Loucy (cell line): ENCODE measurements at regions not wholly inside any gene's neighbourhood (a gene's known extent, or its start where the extent isn't known, plus 50 kb on each side); places are given as distances from the start of the nearest gene placed in this dataset.

Experiments used
- H2AFZ ChIP-seq: fragments of 200-600 bp; sonication (generic); 2 replicates; pipeline ENCODE4 v1.6.0; 2016; ENCODE audit warnings: antibody characterized with exemption, mild to moderate bottlenecking, low read length, moderate library complexity
- H3F3A ChIP-seq: fragments of 200-600 bp; 2 replicates; pipeline ENCODE4 v1.6.0; 2016; ENCODE audit warnings: antibody characterized with exemption, low read depth, mild to moderate bottlenecking
- H3K27me3 ChIP-seq: fragments of 200-600 bp; sonication (generic); 2 replicates; pipeline ENCODE4 v1.6.1; 2014; ENCODE audit warnings: low read length, mild to moderate bottlenecking; ENCODE audit not compliant: insufficient read depth, poor library complexity, severe bottlenecking
- H3K36me3 ChIP-seq: fragments of 200-600 bp; sonication (generic); 2 replicates; pipeline ENCODE4 v1.6.1; 2016; ENCODE audit warnings: low read length; ENCODE audit not compliant: insufficient read depth
- H3K4me1 ChIP-seq: fragments of 200-600 bp; sonication (generic); 2 replicates; pipeline ENCODE4 v1.5.1; 2014; ENCODE audit warnings: low read length, mild to moderate bottlenecking; ENCODE audit not compliant: insufficient read depth, poor library complexity, severe bottlenecking
- H3K4me2 ChIP-seq: fragments of 200-600 bp; sonication (generic); 2 replicates; pipeline ENCODE4 v1.6.0; 2014; ENCODE audit warnings: antibody characterized with exemption, low read length, low read depth, mild to moderate bottlenecking; ENCODE audit not compliant: poor library complexity, severe bottlenecking
- H3K4me3 ChIP-seq: fragments of 200-600 bp; sonication (generic); 2 replicates; pipeline ENCODE4 v1.5.1; 2014; ENCODE audit warnings: low read length, mild to moderate bottlenecking, mixed read lengths; ENCODE audit not compliant: poor library complexity, severe bottlenecking
- H3K79me2 ChIP-seq: fragments of 200-600 bp; sonication (generic); 2 replicates; pipeline ENCODE4 v1.6.1; 2014; ENCODE audit warnings: low read length; ENCODE audit not compliant: insufficient read depth
- H3K9ac ChIP-seq: fragments of 200-600 bp; sonication (generic); 2 replicates; pipeline ENCODE4 v1.6.0; 2014; ENCODE audit warnings: mild to moderate bottlenecking, low read depth, low read length, moderate library complexity; ENCODE audit not compliant: poor library complexity, severe bottlenecking
- H3K9me2 ChIP-seq: fragments of 200-600 bp; sonication (generic); replicated peaks from 2 replicates; pipeline ENCODE4 v1.6.1; 2016; ENCODE audit warnings: low read depth, low read length, mixed read lengths
- H3K9me3 ChIP-seq: fragments of 200-600 bp; sonication (generic); 2 replicates; pipeline ENCODE4 v1.6.1; 2014; ENCODE audit warnings: mild to moderate bottlenecking, antibody characterized with exemption, low read length, low read depth; ENCODE audit not compliant: insufficient read depth
- H4K20me1 ChIP-seq: fragments of 200-600 bp; sonication (generic); 2 replicates; pipeline ENCODE4 v1.6.0; 2014; ENCODE audit warnings: antibody characterized with exemption, low read length, mild to moderate bottlenecking; ENCODE audit not compliant: insufficient read depth, poor library complexity, severe bottlenecking
- EZH2phosphoT487 ChIP-seq: fragments of 200-600 bp; IDR thresholded peaks from 2 replicates; pipeline ENCODE4 v1.6.1; 2018; ENCODE audit warnings: antibody characterized with exemption, mild to moderate bottlenecking, moderate library complexity, borderline replicate concordance
- TF ChIP-seq, protein P1 (sequence below): fragments of 200-600 bp; sonication (generic); conservative IDR thresholded peaks from 2 replicates; pipeline ENCODE4 v1.5.1; 2014; ENCODE audit warnings: mild to moderate bottlenecking, antibody characterized with exemption, low read length

DNA sequence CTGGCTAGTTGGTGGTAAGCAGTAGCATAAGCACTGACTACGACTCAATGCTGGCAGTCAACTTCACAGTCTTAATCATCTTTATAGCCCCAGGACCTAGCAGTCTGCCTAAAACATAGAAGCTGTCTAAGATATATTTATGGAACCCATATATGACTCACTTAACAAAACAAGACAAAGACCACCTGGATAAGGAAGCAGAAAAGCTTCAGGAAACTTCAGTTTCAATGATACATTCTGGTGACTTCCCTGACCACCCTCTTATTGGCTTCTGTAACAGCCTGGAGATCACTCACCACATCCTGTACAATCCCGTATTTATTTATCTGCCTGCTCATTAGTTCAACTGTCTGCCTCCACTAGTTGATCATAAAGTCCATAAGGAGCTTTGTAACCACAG, 95.5 kb downstream of the PMP22 start:
- Histone ChIP-seq H3K4me1 (no peaks in the 10 kb centered on the region), H3K9me3 (no peaks in the 10 kb centered on the region), H3K9ac (no peak overlapping the region), H3K36me3 (no peaks in the 10 kb centered on the region), H2AFZ (no peak overlapping the region), H4K20me1 (no peaks in the 10 kb centered on the region), H3F3A (no peaks in the 10 kb centered on the region), H3K9me2 (no peaks in the 10 kb centered on the region), H3K4me3 (no peak overlapping the region), H3K4me2 (no peak overlapping the region), H3K27me3 (no peaks in the 10 kb centered on the region), H3K79me2 (no peaks in the 10 kb centered on the region)
- TF ChIP-seq, protein P1, sequence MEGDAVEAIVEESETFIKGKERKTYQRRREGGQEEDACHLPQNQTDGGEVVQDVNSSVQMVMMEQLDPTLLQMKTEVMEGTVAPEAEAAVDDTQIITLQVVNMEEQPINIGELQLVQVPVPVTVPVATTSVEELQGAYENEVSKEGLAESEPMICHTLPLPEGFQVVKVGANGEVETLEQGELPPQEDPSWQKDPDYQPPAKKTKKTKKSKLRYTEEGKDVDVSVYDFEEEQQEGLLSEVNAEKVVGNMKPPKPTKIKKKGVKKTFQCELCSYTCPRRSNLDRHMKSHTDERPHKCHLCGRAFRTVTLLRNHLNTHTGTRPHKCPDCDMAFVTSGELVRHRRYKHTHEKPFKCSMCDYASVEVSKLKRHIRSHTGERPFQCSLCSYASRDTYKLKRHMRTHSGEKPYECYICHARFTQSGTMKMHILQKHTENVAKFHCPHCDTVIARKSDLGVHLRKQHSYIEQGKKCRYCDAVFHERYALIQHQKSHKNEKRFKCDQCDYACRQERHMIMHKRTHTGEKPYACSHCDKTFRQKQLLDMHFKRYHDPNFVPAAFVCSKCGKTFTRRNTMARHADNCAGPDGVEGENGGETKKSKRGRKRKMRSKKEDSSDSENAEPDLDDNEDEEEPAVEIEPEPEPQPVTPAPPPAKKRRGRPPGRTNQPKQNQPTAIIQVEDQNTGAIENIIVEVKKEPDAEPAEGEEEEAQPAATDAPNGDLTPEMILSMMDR: no peak
- no peak for TF ChIP-seq EZH2phosphoT487

DNA sequence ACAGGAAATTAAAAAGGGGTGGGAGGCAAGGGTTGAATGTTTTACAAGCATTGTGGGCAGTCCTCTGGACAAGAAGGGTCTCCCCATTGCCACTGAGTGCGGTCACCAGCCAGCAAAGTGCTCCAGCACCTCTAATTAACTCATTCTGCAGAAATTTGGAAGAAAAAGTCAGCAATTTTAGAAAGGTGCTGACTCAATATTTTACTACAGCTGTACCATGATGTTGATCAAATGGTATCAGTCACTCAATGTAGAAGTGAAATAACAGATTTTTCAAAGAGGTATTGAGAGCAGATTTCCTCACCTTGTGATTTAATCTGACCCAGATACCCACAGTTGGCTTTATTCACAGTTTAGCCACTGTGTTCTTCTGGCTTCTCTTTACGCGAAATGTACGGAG, 96.7 kb downstream of the PMP22 start:
- Histone ChIP-seq H3K9me3 (no peaks in the 10 kb centered on the region), H3K36me3 (no peaks in the 10 kb centered on the region), H3K4me1 (no peaks in the 10 kb centered on the region), H3K9me2 (no peaks in the 10 kb centered on the region), H3F3A (no peaks in the 10 kb centered on the region), H3K79me2 (no peaks in the 10 kb centered on the region), H2AFZ (no peak overlapping the region), H4K20me1 (no peaks in the 10 kb centered on the region), H3K4me2 (no peak overlapping the region), H3K27me3 (no peaks in the 10 kb centered on the region), H3K4me3 (no peak overlapping the region), H3K9ac (no peak overlapping the region)
- no peak for TF ChIP-seq EZH2phosphoT487
- TF ChIP-seq, protein P1: no peak

DNA sequence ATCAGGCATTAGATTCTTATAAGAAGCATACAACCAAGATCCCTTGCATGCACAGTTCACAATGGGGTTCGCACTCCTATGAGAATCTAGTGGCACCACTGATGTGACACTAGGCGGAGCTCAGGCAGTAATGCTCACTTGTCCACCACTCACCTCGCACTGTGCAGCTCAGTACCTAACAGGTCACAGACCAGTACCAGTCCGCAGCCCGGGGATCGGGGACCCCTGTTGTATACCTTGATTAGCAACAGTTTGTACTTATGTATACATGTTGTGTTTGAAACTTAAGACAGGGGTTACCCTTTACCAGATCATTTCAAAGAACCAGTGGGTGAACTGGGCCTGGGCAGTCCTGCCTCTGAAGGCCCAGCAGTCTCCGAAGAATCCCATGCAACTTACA, 103.7 kb downstream of the PMP22 start:
- H3K9ac ChIP-seq: no peak overlapping the region
- no peak overlapping the region for H2AFZ ChIP-seq
- H3F3A ChIP-seq: no peaks in the 10 kb centered on the region
- no peak overlapping the region for H3K4me2 ChIP-seq
- H3K4me3 ChIP-seq: no peak overlapping the region
- no peaks in the 10 kb centered on the region for H3K9me2 ChIP-seq
- H3K9me3 ChIP-seq: no peaks in the 10 kb centered on the region
- H3K79me2 ChIP-seq: no peaks in the 10 kb centered on the region
- H3K4me1 ChIP-seq: no peaks in the 10 kb centered on the region
- no peaks in the 10 kb centered on the region for H3K36me3 ChIP-seq
- no peaks in the 10 kb centered on the region for H4K20me1 ChIP-seq
- no peak for TF ChIP-seq EZH2phosphoT487
- TF ChIP-seq, protein P1: no peak
- H3K27me3 ChIP-seq: no peaks in the 10 kb centered on the region
